T-helper 2 cell (primary cell): ENCODE measurements at regions not wholly inside any gene's neighbourhood (a gene's known extent, or its start where the extent isn't known, plus 50 kb on each side); places are given as distances from the start of the nearest gene placed in this dataset.
"Not testable (repeated sequence)": the region's sequence is repeated elsewhere in the genome, so short reads cannot be mapped to it uniquely, and the experiment has no call there.

ENCODE experiments used
- DNase-seq, 5 experiments: peaks; one replicate each; pipeline versions ENCODE4 v3.0.0 to v3.0.0-alpha.2; 2012 to 2022

DNA sequence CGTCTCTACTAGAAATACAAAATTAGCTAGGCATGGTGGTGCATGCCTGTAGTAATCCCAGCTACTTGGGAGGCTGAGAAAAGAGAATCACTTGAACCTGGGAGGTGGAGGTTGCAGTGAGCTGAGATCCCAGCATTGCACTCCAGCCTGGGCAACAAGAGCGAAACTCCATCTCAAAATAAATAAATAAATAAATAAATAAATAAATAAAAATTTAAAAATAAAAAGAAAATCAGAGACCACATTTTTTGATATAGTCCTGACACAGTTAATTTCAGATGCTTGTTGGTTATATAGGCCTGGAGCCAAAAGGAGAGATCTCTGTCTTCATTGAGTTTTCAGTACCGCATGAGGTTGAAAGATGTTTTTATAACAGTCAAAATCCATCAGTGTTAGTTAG lies 388.3 kb downstream of the PRELID2 start:
- not testable (repeated sequence) for DNase-seq

DNA sequence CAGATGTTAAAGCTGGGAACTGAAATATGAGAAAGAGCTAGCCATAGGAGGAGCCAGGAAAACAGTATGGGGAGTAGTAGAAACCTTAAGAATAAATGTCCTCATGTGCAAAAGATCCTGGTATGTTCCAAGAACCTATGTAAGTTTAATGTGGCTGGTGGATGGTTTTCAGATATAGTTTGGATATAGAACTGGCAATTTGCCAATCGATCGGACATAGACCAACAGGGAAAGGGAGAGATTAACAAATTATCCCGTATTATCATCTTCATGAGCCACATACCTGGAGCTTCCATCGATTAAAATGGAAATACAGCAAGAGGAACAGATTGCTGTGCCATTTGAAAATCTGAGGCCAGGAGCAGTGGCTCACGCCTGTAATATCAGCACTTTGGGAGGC lies 388.7 kb downstream of the PRELID2 start:
- no peak for DNase-seq

DNA sequence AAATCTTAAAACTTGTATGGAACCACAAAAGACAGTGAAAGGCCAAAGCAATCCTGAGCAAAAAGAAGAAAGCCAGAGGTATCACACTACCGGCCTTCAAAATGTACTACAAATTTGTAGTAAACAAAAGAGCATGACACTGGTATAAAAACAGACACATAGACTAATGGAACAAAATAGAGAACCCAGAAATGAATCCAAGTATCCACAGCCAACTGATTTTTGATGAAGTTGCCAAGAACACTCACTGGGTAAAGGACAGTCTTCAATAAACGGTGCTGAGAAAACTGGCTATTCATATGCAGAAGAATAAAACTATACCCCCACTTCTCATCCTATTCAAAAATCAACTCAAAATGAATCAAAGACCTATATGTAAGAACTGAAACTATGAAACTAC lies 390.1 kb downstream of the PRELID2 start:
- DNase-seq, result no peak

DNA sequence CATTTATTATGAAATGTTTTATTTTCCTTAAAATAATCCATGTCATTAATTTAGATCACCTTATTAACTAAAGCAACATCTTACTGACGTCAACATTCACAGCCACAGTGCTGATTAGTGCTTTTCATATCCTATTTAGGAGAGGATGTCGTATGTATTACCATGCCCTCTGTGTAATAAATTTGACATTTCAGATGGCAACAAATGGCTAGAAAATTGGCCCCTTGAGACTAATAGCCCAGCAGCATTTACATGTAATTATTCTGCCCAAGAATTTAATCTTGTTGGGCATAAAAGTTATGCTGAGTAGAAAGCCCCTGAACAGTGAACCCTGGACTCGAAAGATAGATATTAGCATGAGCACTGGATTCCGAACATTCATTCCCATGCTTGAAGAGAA lies 391.2 kb downstream of the PRELID2 start:
- no peak for DNase-seq

DNA sequence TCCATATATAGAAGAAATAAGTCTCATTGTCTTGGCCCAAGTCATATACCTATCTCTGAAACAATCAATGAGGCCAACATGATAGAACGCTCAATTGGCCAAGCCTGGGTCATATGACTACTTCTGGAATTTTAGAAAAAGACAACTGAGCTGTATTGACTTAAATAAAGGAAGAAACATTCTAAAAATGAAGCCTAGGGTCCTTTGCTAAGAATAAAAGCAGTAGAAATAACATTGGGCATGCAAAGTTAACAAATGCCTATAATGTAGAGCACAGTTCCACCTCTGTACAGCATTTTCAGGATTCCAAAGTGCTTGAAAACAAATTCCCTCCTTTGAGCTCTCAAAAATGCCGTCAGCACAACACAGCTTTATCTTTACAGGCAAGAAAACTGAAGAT lies 391.8 kb downstream of the PRELID2 start:
- no peak for DNase-seq

DNA sequence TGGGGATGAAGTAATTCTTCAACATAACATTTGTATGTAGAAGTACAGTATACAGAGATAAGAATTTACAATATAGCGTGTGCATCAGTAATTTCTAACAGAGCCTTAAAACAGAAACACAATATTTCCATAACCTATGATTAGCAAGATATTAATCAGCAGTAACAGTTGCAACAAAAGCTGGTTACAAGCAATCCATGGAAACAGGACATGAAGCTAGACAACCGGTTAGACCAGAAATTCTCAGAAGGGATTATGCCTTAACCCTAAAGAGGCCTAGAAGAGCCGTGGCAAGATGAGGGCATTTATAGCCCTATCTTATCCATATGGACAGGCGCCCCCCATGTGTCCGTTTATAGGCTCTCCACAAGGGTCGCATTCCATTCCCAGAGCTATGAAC lies 392.5 kb downstream of the PRELID2 start:
- not testable (repeated sequence) for DNase-seq

DNA sequence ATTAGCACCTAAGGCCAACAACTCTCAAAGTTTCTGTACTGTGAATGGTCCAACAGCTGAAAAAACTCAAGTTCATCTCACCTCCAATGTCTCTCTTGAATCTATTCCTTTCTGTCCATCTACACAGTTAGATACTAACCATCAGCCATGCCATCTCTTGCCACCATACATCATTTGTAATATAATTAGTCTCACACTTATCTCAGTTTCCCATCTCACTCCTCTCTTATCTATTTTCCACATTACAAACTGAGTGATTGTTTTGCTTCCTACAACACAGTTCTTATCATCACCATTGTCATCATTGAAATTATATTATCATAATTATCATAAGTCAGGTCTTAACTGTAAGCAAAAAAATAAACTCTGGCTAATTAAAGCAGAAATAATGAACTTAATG lies 393.9 kb downstream of the PRELID2 start:
- DNase-seq, result no peak

DNA sequence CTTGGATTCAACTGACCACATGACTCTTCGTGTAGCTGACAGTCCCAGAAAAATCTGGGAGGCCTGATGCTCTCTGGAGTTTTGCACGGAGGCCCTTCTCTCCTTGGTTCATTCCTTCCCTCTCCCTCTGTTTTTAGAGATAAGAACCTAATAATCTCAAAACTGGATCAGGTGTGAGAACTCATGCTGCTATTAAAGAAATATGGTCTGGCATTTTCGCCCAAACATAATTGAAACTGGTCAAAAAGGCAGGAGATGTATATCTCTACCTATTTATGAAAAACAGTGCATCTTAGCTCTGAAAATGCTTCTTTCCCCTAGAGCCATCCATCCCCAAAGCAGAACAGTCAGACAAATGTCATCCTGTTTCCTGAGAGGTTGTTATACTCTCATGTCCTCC lies 397.5 kb downstream of the PRELID2 start:
- DNase-seq, result no peak

DNA sequence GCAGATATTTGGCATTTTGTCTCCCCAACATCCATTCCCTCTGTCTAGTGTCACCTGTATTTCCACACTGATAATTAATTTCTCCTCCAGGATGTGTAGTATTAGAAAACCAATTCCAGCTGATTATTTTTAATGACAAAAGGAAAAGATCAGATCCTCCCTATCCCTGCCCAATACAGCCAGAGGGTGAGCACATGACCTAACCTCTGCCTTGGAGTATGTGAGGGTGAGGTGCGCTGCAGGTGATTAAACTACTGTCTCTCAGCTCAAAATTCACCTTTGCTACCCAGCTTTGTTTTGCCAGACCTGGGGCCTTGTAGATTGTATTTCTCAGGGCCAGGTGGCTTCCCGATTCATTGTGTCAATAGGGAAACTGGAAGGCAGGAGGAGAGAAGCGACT lies 402.1 kb downstream of the PRELID2 start:
- DNase-seq, result no peak

DNA sequence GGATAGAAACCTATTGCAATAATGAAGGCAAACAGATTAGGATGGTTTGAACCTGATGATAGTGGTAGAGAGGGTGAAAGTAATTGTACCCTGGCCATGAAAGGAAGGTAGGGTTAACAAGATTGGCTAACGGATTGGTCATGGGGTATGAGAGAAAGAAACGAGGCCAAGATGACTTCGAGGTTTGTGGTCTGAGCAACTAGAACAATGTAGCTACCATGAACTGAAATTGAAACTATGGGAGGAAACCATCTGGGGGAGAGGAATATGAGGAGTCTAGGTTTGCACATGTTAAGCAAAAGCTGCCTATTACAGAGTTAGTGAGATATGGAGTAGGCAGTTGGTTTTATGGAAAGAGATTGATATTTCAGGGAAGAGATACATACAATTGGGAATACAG lies 406.0 kb downstream of the PRELID2 start:
- peak in 1 of 5 experiments; percentile 23 for DNase-seq

DNA sequence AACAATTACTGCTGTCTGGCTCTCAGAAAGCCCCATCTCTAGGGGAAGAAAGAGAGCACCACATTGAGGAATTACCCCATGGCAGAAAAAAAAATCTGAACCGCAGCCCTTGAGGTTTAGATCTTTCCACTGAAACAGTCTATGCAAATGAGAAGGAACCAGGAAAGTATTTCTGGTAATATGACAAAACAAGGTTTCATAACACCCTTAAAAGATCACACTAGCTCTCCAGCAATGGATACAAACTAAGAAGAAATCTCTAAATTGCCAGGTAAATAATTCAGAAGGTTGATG lies 427.1 kb downstream of the PRELID2 start:
- no peak for DNase-seq

DNA sequence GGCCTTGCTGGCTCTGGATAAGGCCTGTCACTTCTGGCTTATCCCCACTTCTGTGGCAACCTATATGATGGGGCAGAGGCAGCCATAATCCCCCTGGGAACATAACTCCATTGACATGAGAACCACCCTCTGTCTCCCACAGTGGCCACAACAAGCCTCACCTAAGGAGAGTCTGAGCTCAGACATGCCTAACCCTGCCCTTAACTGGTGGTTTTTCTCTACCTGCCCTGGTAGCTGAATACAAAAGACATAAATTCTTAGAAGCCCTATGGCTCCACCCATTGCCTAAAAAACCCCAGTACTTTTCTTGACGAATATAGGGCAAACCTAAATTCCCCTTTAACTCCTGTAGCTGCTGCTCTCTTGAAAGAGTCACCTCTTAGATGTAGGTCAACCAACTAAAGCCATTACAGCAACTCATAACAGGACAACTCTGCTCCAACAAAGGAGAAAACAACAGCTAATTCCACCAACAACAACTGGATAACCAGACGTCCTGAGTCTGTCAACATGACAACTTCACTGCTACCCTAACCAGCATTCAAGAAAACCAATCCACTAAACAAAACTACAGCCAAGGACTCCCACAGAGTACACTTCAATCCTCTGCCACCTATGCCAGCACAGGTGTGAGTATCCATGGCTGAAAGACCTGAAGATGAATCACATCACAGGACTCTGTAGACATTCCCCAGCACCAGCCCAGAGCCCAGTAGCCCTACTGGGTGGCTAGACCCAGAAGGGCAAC lies 427.7 kb downstream of the PRELID2 start:
- DNase-seq, result no peak

DNA sequence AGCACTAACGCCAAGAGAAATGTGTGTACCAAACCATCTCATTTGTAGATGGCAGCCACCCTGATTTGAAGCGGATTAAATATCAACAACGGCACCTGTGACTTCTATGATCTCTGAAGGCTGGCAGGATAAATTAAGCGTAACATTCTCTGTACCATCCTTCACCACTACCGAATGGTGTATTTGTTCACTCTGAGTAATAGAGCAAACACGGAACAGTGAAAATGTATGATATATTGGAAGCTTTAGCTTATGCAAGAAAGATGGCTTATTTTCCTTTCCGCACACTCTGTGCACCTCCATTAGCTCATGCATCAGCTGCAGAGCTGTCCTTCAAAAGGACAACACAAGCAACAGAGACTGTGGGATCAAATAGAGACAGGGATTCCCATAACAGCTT lies 431.1 kb downstream of the PRELID2 start:
- DNase-seq, result no peak

DNA sequence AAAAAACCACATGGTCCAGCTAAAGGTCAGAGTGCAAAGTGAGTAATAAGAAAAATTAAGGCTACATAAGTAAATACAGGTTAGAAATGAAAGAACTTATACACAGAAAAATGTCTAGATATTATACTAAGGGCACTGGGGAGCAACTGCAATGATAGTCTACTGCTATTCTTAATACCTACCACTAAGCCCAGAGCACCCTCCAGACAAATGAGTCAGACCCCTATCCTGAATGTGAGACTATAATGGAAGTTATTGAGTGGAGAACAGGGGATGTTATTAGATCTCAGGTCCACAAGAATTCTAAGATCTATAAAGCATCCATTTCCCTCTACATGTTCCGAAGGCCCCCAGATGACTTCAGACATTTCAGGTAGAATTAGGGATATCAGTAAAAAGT lies 438.3 kb downstream of the PRELID2 start:
- no peak for DNase-seq

DNA sequence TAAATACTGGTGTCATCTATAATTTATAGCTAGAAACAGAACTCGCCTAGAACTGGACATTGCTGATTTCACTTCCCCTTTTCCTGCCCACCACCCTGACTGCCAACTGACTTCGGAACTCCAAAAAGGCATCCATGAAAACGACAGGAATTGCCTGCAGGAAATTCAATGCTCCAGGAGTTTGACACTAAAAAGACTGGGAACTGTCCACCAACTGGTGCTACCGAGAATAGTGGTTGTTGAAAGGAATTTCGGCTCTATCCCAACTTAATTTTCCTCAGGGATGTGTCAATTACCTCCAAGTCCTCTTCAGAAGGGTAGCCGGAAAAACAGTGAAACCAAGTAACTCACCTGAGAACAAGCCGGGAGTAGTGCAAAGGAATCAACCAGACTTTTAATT lies 440.0 kb downstream of the PRELID2 start:
- not testable (repeated sequence) for DNase-seq

DNA sequence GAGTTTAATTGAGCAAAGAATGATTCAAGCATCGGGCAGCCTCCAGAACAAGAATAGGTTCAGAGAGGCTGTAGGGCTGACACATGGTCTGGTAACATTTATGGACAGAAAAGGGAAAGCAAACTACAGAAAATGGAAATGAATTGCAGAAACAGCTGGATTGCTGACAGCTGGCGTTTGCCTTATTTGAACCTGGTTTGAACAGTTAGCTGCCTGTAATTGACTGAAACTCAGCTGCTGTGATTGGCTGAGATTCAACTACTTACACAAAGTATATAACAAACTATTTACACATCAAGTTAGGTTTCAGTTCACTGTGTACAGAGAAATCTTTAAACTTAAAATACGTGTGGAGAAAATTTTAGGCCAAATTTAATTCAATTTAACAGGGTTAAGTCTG lies 441.7 kb downstream of the PRELID2 start:
- no peak for DNase-seq

DNA sequence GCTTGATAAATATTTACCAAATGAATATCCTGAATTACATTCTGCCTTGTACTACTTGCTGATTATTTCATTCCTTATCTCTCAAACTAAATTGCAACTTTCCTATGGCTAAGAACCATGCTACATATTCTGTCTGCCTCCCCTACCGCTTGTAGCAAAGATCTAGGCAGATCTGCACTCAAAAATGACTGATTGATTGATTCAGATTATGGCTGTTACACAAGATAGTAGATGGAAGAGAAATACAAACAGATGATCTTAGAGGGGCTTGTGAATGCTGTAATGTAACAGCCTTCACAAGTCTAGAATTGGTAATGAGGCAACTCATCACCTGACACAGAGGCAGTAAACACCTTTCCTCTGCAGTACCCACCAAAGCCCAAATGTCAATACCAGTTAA lies 446.1 kb downstream of the PRELID2 start:
- no peak for DNase-seq

DNA sequence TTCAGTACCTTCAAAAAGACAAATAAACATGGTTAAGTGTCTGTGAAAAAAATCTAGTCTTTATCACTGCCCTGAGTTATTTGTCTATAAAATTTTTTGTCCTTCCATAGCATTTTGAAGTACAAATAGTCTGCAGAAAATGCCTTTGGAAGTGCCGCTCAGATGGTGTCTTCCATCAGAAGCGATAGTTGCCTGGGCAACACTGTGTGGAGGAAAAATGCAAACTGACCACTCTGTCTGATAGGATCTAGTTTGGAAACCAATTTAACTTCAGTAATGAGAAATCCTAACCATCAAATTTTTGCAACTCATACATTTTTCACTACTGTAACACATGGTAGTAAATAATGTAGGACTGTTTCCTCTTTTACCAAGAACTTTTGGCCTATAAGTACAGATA lies 449.9 kb downstream of the PRELID2 start:
- no peak for DNase-seq

DNA sequence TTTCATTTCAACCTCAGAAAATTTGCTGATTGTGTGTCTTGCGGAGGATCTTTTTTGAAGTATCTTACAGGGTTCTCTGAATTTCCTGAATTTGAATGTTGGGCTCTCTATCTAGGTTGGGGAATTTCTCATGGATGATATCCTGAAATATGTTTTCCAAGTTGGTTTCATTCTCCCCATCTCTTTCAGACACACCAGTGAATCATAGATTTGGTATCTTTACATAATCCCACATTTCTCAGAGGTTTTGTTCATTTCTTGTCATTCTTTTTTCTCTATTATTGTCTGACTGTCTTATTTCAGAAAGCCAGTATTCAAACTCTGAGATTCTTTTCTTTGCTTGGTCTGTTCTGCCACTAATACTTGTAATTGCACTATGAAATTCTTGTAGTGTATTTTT lies 456.9 kb downstream of the PRELID2 start:
- no peak for DNase-seq

DNA sequence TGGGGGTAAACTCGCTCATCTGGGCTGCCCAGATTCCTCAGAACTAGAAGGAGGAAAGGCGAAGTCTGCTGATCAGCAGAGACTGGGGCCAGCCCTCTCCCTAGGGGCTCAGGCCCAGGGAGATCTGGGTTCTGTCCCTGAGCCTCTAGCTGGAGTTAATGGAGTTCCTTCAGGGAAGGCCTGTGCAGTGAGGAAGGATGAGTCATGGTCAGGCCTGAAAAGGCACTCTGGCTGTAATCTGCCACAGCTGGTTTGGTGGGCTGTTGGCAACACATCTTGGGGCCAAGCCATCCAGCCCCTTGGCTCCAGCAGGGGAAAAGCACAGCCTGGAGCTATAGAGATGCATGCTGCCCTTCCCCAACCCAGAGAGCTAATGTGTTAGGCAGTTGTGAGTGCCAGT lies 459.6 kb downstream of the PRELID2 start:
- no peak for DNase-seq

DNA sequence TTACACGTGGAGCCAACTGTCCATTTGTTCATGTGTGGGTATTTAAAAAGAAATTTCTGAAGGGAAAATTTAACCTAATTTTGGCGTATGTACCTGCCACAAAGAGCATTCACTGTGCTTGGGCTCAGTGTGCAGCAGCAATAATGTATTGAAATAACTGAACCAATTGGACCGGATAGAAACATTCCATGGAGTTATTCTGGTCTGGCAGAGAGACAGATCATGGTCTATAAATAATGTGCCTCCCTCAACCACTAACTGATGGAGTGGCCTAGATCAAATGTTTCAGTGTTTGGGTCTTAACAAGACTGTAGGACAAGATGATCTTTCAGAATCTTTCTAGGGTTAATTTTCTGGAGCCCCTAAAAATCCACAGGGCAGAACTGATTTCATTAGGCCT lies 469.7 kb downstream of the PRELID2 start:
- no peak for DNase-seq

DNA sequence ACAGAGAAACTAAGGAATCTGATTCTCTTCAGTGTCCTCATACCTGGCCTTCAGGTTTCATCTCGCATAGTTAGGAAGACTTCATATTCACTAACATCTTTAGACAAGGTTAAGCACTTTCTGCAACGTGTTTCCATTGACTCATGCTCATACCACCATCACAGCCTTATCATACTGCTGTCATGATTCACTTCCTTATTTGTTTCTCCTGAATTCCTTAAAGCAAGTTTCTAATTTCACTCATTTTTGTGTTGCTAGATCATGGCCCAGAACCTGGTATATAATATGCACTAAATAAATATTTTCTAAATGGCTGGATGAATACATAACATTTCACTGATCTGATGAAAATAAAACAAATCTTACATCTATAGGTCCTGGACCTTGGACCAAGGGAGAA lies 472.9 kb downstream of the PRELID2 start:
- DNase-seq, result no peak

DNA sequence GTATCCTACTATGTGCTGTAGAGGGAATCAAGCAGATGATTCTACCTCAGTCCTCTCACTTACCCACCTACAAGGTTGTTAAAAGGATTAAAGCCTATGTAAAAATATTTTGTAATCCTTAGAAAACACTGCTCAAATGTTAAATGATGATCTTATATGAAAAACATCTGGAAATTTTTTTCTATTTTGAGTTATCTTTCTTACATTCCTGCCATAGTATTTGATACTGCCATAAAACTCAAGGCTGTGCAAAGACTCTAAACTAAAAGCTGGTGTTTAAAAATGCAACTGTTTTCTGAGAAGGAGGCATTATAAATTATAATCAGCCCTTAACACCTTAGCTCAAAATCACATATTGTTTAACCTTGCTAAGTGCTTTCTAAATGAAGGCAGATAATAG lies 474.2 kb downstream of the PRELID2 start:
- no peak for DNase-seq

DNA sequence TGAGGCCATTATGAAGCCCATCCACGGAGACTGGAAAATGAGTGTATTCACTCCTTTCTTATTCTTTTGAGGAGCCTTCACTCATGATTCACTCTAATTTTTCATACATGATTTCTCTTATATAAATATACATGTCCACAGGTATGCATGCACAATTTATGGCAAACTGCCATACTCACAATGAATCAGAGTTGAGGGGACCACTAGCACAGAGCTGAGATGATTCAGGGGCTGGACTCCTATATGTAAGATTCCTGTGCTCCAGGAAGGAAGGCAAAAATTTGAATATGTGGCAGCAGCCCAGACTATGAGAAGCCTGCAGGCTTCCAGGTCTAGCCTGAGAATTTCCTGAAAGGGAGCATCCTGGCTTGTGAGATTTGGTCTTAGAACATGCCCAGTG lies 484.6 kb downstream of the PRELID2 start:
- no peak for DNase-seq

DNA sequence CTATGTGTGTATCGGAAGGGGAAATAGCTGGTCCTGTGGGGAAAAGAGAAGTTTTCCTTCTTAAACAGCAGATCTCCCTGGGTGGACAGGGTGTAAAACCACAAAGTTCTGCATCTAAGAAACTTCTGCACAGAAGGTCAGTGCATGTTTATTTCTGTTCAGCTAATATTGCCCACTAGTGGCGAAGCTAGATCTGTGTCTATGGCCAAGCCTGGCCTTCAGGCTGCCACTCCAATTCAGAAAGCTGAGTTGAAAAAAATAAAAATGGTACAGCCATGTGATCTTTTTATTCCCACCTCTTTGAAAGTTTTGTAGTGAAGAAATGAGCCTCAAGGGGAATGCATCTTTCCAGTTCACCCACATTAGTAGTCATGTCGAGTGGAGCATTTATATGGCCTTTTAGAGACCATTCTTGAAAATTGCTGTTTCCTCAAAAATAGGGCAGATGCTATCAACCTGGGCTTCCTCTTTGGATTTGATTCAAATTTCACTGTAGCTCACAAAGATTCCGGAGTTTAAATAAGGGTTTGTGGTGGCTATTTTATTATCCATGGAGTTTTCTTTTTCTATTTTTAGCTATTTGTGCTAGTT lies 488.0 kb downstream of the PRELID2 start:
- DNase-seq, result no peak
